GM12878 (cell line): ENCODE measurements at regions not wholly inside any gene's neighbourhood (a gene's known extent, or its start where the extent isn't known, plus 50 kb on each side); places are given as distances from the start of the nearest gene placed in this dataset.

Experiments
- ATAC-seq: fragments of 200-7000 bp; cut with Tn5 transposase; 3 replicates; pipeline ENCODE4 v1.9.1; 2020; ENCODE audit warnings: mild to moderate bottlenecking, moderate library complexity
- BruUV-seq: library from RNA; stranded (reverse); fragments of 400-500 nt; replicated peaks from 2 replicates; lab custom pipeline; 2021; lab: Mats Ljungman, UMichigan
- CTCF ChIA-PET: fragments of 300-600 bp; sonication (Branson Sonifier 250); formaldehyde crosslinking; extraction: SDS; loops from one replicate; lab custom pipeline; 2021; ENCODE audit warnings: inconsistent platforms; lab: Yijun Ruan, JAX
- POLR2A ChIA-PET: fragments of 350-600 bp; formaldehyde crosslinking; extraction: SDS; loops from one replicate; lab custom pipeline; 2021; ENCODE audit warnings: inconsistent platforms; lab: Charles Lee
- RAD21 ChIA-PET: fragments of 300-600 bp; sonication (Branson Sonifier 250); formaldehyde crosslinking; loops from one replicate; lab custom pipeline; 2023; ENCODE audit warnings: antibody characterized with exemption; ENCODE audit not compliant: unreplicated experiment; lab: Charles Lee
- SMC1A ChIA-PET: fragments of 300-600 bp; sonication (Branson Sonifier 250); formaldehyde crosslinking; loops from one replicate; lab custom pipeline; 2023; ENCODE audit not compliant: unreplicated experiment, uncharacterized antibody; lab: Charles Lee
- DNase-seq: peaks from one replicate; pipeline ENCODE4 v3.0.0-alpha.2; 2011; ENCODE audit warnings: low read depth, low spot score
- FAIRE-seq: peaks from 3 replicates; lab custom pipeline; 2011; peaks lifted over from hg19 to GRCh38; lab: Jason Lieb, UNC
- H2AFZ ChIP-seq: 2 replicates; pipeline ENCODE4 v1.6.0; 2011; ENCODE audit warnings: low read depth, low read length, control low read depth; ENCODE audit not compliant: control insufficient read depth
- H3K27ac ChIP-seq: 2 replicates; pipeline ENCODE4 v1.5.1; 2011; ENCODE audit warnings: control low read depth; ENCODE audit not compliant: control insufficient read depth, insufficient read depth
- H3K27me3 ChIP-seq, 2 experiments: replicated peaks in 1 of 2; 2 replicates each; pipeline versions ENCODE4 v1.6.0 to v1.6.1; 2011; ENCODE audit warnings: low read length in 1 of 2; ENCODE audit not compliant: control insufficient read depth in 2 of 2, insufficient read depth in 2 of 2
- H3K36me3 ChIP-seq, 2 experiments: 2 replicates each; pipeline ENCODE4 v1.5.1; 2011; ENCODE audit warnings: low read length in 1 of 2; ENCODE audit not compliant: control insufficient read depth in 2 of 2, insufficient read depth in 2 of 2
- H3K4me1 ChIP-seq: 2 replicates; pipeline ENCODE4 v1.6.1; 2011; ENCODE audit warnings: mild to moderate bottlenecking, low read length, moderate library complexity, mixed read lengths; ENCODE audit not compliant: control insufficient read depth, insufficient read depth
- H3K4me2 ChIP-seq: 2 replicates; pipeline ENCODE4 v1.6.0; 2011; ENCODE audit warnings: control low read depth; ENCODE audit not compliant: control insufficient read depth, insufficient read depth
- H3K4me3 ChIP-seq: fragments of 200-600 bp; sonication (generic); 2 replicates; pipeline ENCODE4 v1.5.1; 2016
- H3K79me2 ChIP-seq: 2 replicates; pipeline ENCODE4 v1.6.0; 2011; ENCODE audit warnings: low read length; ENCODE audit not compliant: control insufficient read depth, insufficient read depth
- H3K9ac ChIP-seq: 2 replicates; pipeline ENCODE4 v1.8.0; 2011; ENCODE audit warnings: low read length, control low read depth, mixed read lengths; ENCODE audit not compliant: control insufficient read depth, insufficient read depth
- H3K9me3 ChIP-seq: replicated peaks from 3 replicates; pipeline ENCODE4 v1.5.1; 2011; ENCODE audit warnings: mild to moderate bottlenecking, low read length; ENCODE audit not compliant: control insufficient read depth, insufficient read depth
- H4K20me1 ChIP-seq: 2 replicates; pipeline ENCODE4 v1.6.0; 2011; ENCODE audit not compliant: control insufficient read depth, insufficient read depth
- BMI1 ChIP-seq: fragments of 450-650 bp; IDR thresholded peaks from 2 replicates; pipeline ENCODE4 v1.6.1; 2016; ENCODE audit warnings: mild to moderate bottlenecking, moderate library complexity, borderline replicate concordance
- CHD1 ChIP-seq: IDR thresholded peaks from 2 replicates; pipeline ENCODE4 v1.6.1; 2012; ENCODE audit warnings: low read depth, low read length, improper control_type of control experiment
- CHD2 ChIP-seq: IDR thresholded peaks from 2 replicates; pipeline ENCODE4 v1.6.1; 2011; ENCODE audit warnings: low read depth, low read length, improper control_type of control experiment, borderline replicate concordance
- FOS ChIP-seq: IDR thresholded peaks from 3 replicates; pipeline ENCODE4 v1.6.1; 2011; ENCODE audit warnings: borderline replicate concordance; ENCODE audit not compliant: insufficient read length; ENCODE audit errors: extremely low read depth
- FOXM1 ChIP-seq: IDR thresholded peaks from 2 replicates; pipeline ENCODE4 v1.6.1; 2012; ENCODE audit warnings: low read depth, mild to moderate bottlenecking, inconsistent platforms, low read length, moderate library complexity
- RFX5 ChIP-seq: IDR thresholded peaks from 2 replicates; pipeline ENCODE4 v1.6.1; 2011; ENCODE audit warnings: low read depth, low read length, improper control_type of control experiment
- TARDBP ChIP-seq: IDR thresholded peaks from 2 replicates; pipeline ENCODE4 v1.6.1; 2016; ENCODE audit warnings: borderline replicate concordance
- TCF12 ChIP-seq: IDR thresholded peaks from 2 replicates; pipeline ENCODE4 v1.6.1; 2011; ENCODE audit warnings: low read depth, mild to moderate bottlenecking, low read length
- in situ Hi-C: fragments of 300-500 bp; cut with MboI; formaldehyde crosslinking; loops from 9 replicates; pipeline ENCODE4 v1.14.3; 2018; ENCODE audit warnings: mixed read lengths
- intact Hi-C: fragments of 100-400 bp; cut with micrococcal nuclease; formaldehyde crosslinking; loops from one replicate; pipeline ENCODE4 v1.14.2; 2022; ENCODE audit not compliant: unreplicated experiment
- TF ChIP-seq, protein P1 (sequence below): fragments of 450-650 bp; IDR thresholded peaks from 2 replicates; pipeline ENCODE4 v1.6.1; 2017; ENCODE audit warnings: mild to moderate bottlenecking, low read depth, inconsistent platforms; ENCODE audit not compliant: poor library complexity, severe bottlenecking
- TF ChIP-seq, protein P2 (sequence below): IDR thresholded peaks from 2 replicates; pipeline ENCODE4 v1.6.1; 2012; ENCODE audit warnings: improper control_type of control experiment, low read depth, low read length; ENCODE audit not compliant: insufficient replicate concordance
- TF ChIP-seq, protein P3 (sequence below): IDR thresholded peaks from 2 replicates; pipeline ENCODE4 v1.6.1; 2012; ENCODE audit warnings: low read depth, low read length, improper control_type of control experiment
- TF ChIP-seq, protein P4 (sequence below): fragments of 450-650 bp; IDR thresholded peaks from 2 replicates; pipeline ENCODE4 v1.6.1; 2016; ENCODE audit warnings: mild to moderate bottlenecking, moderate library complexity, borderline replicate concordance

DNA sequence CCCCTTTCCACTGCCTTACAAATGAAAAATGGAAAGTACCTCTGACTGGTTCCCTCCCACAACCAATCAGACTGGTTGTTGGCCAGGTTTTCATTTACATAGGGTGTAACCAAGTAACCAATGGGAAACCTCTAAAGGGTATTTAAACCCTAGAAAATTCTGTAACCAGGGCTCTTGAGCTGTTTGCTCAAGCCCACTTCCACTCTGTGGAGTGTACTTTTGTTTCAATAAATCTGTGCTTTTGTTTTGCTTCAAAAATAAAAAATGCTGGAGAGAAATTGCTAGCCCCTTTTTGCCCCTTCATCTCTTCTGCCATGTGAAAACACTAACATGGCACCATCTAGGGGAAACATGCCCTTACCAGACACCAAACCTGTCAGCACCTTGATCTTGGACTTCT is 129.5 kb downstream of the AHR start:
- POLR2A ChIA-PET = no interaction called here
- FAIRE-seq = no peak
- intact Hi-C loops = no loop called here
- H3K9ac ChIP-seq = no peak overlapping the region
- no peak overlapping the region for H3K4me2 ChIP-seq
- no peaks in the 10 kb centered on the region; the same call in 2 of the 3 replicates for H3K9me3 ChIP-seq
- H2AFZ ChIP-seq = no peak overlapping the region
- no peaks in the 10 kb centered on the region for H3K36me3 ChIP-seq
- H3K79me2 ChIP-seq = no peaks in the 10 kb centered on the region
- ATAC-seq = no peak
- in situ Hi-C loops = no loop called here
- RAD21 ChIA-PET = no interaction called here
- CTCF ChIA-PET = no interaction called here
- BruUV-seq = no TSS peak
- SMC1A ChIA-PET = interaction anchor here (1.0 to 1.1 kb wide), 2 partner anchors 8 to 19 kb away, joined by 3 read pairs; no protein-coding TSS in a partner anchor
- TF ChIP-seq, protein P1, sequence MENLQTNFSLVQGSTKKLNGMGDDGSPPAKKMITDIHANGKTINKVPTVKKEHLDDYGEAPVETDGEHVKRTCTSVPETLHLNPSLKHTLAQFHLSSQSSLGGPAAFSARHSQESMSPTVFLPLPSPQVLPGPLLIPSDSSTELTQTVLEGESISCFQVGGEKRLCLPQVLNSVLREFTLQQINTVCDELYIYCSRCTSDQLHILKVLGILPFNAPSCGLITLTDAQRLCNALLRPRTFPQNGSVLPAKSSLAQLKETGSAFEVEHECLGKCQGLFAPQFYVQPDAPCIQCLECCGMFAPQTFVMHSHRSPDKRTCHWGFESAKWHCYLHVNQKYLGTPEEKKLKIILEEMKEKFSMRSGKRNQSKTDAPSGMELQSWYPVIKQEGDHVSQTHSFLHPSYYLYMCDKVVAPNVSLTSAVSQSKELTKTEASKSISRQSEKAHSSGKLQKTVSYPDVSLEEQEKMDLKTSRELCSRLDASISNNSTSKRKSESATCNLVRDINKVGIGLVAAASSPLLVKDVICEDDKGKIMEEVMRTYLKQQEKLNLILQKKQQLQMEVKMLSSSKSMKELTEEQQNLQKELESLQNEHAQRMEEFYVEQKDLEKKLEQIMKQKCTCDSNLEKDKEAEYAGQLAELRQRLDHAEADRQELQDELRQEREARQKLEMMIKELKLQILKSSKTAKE = no peak
- TF ChIP-seq TARDBP (no peak), FOS (no peak), CHD1 (no peak), FOXM1 (no peak), CHD2 (no peak), TCF12 (no peak), BMI1 (no peak), RFX5 (no peak)
- TF ChIP-seq, protein P2, sequence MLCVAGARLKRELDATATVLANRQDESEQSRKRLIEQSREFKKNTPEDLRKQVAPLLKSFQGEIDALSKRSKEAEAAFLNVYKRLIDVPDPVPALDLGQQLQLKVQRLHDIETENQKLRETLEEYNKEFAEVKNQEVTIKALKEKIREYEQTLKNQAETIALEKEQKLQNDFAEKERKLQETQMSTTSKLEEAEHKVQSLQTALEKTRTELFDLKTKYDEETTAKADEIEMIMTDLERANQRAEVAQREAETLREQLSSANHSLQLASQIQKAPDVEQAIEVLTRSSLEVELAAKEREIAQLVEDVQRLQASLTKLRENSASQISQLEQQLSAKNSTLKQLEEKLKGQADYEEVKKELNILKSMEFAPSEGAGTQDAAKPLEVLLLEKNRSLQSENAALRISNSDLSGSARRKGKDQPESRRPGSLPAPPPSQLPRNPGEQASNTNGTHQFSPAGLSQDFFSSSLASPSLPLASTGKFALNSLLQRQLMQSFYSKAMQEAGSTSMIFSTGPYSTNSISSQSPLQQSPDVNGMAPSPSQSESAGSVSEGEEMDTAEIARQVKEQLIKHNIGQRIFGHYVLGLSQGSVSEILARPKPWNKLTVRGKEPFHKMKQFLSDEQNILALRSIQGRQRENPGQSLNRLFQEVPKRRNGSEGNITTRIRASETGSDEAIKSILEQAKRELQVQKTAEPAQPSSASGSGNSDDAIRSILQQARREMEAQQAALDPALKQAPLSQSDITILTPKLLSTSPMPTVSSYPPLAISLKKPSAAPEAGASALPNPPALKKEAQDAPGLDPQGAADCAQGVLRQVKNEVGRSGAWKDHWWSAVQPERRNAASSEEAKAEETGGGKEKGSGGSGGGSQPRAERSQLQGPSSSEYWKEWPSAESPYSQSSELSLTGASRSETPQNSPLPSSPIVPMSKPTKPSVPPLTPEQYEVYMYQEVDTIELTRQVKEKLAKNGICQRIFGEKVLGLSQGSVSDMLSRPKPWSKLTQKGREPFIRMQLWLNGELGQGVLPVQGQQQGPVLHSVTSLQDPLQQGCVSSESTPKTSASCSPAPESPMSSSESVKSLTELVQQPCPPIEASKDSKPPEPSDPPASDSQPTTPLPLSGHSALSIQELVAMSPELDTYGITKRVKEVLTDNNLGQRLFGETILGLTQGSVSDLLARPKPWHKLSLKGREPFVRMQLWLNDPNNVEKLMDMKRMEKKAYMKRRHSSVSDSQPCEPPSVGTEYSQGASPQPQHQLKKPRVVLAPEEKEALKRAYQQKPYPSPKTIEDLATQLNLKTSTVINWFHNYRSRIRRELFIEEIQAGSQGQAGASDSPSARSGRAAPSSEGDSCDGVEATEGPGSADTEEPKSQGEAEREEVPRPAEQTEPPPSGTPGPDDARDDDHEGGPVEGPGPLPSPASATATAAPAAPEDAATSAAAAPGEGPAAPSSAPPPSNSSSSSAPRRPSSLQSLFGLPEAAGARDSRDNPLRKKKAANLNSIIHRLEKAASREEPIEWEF = no peak
- TF ChIP-seq, protein P3, sequence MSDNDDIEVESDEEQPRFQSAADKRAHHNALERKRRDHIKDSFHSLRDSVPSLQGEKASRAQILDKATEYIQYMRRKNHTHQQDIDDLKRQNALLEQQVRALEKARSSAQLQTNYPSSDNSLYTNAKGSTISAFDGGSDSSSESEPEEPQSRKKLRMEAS = no peak
- TF ChIP-seq, protein P4, sequence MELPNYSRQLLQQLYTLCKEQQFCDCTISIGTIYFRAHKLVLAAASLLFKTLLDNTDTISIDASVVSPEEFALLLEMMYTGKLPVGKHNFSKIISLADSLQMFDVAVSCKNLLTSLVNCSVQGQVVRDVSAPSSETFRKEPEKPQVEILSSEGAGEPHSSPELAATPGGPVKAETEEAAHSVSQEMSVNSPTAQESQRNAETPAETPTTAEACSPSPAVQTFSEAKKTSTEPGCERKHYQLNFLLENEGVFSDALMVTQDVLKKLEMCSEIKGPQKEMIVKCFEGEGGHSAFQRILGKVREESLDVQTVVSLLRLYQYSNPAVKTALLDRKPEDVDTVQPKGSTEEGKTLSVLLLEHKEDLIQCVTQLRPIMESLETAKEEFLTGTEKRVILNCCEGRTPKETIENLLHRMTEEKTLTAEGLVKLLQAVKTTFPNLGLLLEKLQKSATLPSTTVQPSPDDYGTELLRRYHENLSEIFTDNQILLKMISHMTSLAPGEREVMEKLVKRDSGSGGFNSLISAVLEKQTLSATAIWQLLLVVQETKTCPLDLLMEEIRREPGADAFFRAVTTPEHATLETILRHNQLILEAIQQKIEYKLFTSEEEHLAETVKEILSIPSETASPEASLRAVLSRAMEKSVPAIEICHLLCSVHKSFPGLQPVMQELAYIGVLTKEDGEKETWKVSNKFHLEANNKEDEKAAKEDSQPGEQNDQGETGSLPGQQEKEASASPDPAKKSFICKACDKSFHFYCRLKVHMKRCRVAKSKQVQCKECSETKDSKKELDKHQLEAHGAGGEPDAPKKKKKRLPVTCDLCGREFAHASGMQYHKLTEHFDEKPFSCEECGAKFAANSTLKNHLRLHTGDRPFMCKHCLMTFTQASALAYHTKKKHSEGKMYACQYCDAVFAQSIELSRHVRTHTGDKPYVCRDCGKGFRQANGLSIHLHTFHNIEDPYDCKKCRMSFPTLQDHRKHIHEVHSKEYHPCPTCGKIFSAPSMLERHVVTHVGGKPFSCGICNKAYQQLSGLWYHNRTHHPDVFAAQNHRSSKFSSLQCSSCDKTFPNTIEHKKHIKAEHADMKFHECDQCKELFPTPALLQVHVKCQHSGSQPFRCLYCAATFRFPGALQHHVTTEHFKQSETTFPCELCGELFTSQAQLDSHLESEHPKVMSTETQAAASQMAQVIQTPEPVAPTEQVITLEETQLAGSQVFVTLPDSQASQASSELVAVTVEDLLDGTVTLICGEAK = no peak
- DNase-seq = no peak
- no peaks in the 10 kb centered on the region for H3K4me1 ChIP-seq
- no peak overlapping the region for H3K27ac ChIP-seq
- H3K27me3 ChIP-seq = no peaks in the 10 kb centered on the region
- H4K20me1 ChIP-seq = no peaks in the 10 kb centered on the region
- no peak overlapping the region for H3K4me3 ChIP-seq
